GM08714 (cell line): ENCODE measurements at regions not wholly inside any gene's neighbourhood (a gene's known extent, or its start where the extent isn't known, plus 50 kb on each side); places are given as distances from the start of the nearest gene placed in this dataset.

Experiments used
- H3K4me3 ChIP-seq: fragments of 200-500 bp; sonication (Bioruptor generic); 2 replicates; pipeline ENCODE4 v1.5.1; 2014; ENCODE audit warnings: mild to moderate bottlenecking, low read length, inconsistent platforms
- ZNF274 ChIP-seq: IDR thresholded peaks from 2 replicates; pipeline ENCODE4 v1.6.1; 2012; ENCODE audit warnings: mild to moderate bottlenecking, low read depth, low read length

- H3K4me3 ChIP-seq: no peak overlapping the region
- TF ChIP-seq ZNF274: no peak
Observed at GRCh38 chr1:87826681-87827251, 498.1 kb downstream of the LMO4 start.

- no peak overlapping the region for H3K4me3 ChIP-seq
- TF ChIP-seq ZNF274: no peak
Observed at GRCh38 chr1:87829360-87829759, 500.7 kb downstream of the LMO4 start.

- TF ChIP-seq ZNF274: no peak
- no peak overlapping the region for H3K4me3 ChIP-seq
Observed at GRCh38 chr1:87830432-87830978, 501.8 kb downstream of the LMO4 start.

GRCh38 chr1:87833166-87833565 is 504.5 kb downstream of the LMO4 start:
- H3K4me3 ChIP-seq: no peak overlapping the region
- no peak for TF ChIP-seq ZNF274

- H3K4me3 ChIP-seq: no peak overlapping the region
- TF ChIP-seq ZNF274: no peak
Observed at GRCh38 chr1:87834151-87834550, 505.5 kb downstream of the LMO4 start.

GRCh38 chr1:87834941-87835340 is 506.3 kb downstream of the LMO4 start:
- no peak for TF ChIP-seq ZNF274
- no peak overlapping the region for H3K4me3 ChIP-seq

GRCh38 chr1:87840767-87841166 is 512.1 kb downstream of the LMO4 start:
- no peak for TF ChIP-seq ZNF274
- no peak overlapping the region for H3K4me3 ChIP-seq

GRCh38 chr1:87841332-87841731 is 512.7 kb downstream of the LMO4 start:
- TF ChIP-seq ZNF274: no peak
- H3K4me3 ChIP-seq: no peak overlapping the region

- no peak overlapping the region for H3K4me3 ChIP-seq
- TF ChIP-seq ZNF274: no peak
Observed at GRCh38 chr1:87842156-87842555, 513.5 kb downstream of the LMO4 start.

GRCh38 chr1:87844251-87844650 is 515.6 kb downstream of the LMO4 start:
- no peak for TF ChIP-seq ZNF274
- H3K4me3 ChIP-seq: no peak overlapping the region

- TF ChIP-seq ZNF274: no peak
- H3K4me3 ChIP-seq: no peak overlapping the region
Observed at GRCh38 chr1:87851490-87851889, 522.8 kb downstream of the LMO4 start.

GRCh38 chr1:87852410-87853161 is 523.9 kb downstream of the LMO4 start:
- no peak overlapping the region for H3K4me3 ChIP-seq
- no peak for TF ChIP-seq ZNF274

GRCh38 chr1:87853576-87854351 is 525.1 kb downstream of the LMO4 start:
- no peak overlapping the region for H3K4me3 ChIP-seq
- TF ChIP-seq ZNF274: no peak

GRCh38 chr1:87863317-87863716 is 534.6 kb downstream of the LMO4 start:
- H3K4me3 ChIP-seq: no peak overlapping the region
- no peak for TF ChIP-seq ZNF274

GRCh38 chr1:87864676-87865075 is 536.0 kb downstream of the LMO4 start:
- H3K4me3 ChIP-seq: no peak overlapping the region

More at GRCh38 chr1:87864676-87865075, 536.0 kb downstream of the LMO4 start:
- no peak for TF ChIP-seq ZNF274
